ENCODE measurements at regions not wholly inside any gene's neighbourhood (a gene's known extent, or its start where the extent isn't known, plus 50 kb on each side); places are given as distances from the start of the nearest gene placed in this dataset.

GRCh38 chr15:93603550-93603949 lies 514.5 kb upstream of the RGMA start:
- TF ChIP-seq TCF4 (CRISPR knock-in tag; IDR thresholded peaks at IDR 0.05; ENCODE audit: borderline replicate concordance) (no peak), PPARA (CRISPR knock-in tag; IDR thresholded peaks at IDR 0.05; ENCODE audit: borderline replicate concordance) (no peak), GLIS3 (CRISPR knock-in tag; IDR thresholded peaks at IDR 0.05) (no peak), BACH2 (CRISPR knock-in tag; IDR thresholded peaks at IDR 0.05; ENCODE audit: borderline replicate concordance) (no peak), PATZ1 (CRISPR knock-in tag; IDR thresholded peaks at IDR 0.05; ENCODE audit: borderline replicate concordance) (no peak), POU6F1 (CRISPR knock-in tag; IDR thresholded peaks at IDR 0.05; ENCODE audit: borderline replicate concordance, low read depth) (no peak), ISL1 (CRISPR knock-in tag; IDR thresholded peaks at IDR 0.05) (no peak), SNAI2 (CRISPR knock-in tag; IDR thresholded peaks at IDR 0.05) (no peak), RARB (CRISPR knock-in tag; IDR thresholded peaks at IDR 0.05) (no peak), ZFP30 (CRISPR knock-in tag; IDR thresholded peaks at IDR 0.05) (no peak), ZFP3 (CRISPR knock-in tag; IDR thresholded peaks at IDR 0.05) (no peak), ESRRG (CRISPR knock-in tag; IDR thresholded peaks at IDR 0.05) (no peak)
